GM06990 (cell line): ENCODE measurements at regions not wholly inside any gene's neighbourhood (a gene's known extent, or its start where the extent isn't known, plus 50 kb on each side); places are given as distances from the start of the nearest gene placed in this dataset.

Experiments
- DNase-seq: peaks from one replicate; pipeline ENCODE4 v3.0.0-alpha.2; 2011; ENCODE audit not compliant: insufficient read length; ENCODE audit errors: extremely low read depth
- H3K27me3 ChIP-seq: replicated peaks from 2 replicates; pipeline ENCODE4 v1.6.0; 2011; ENCODE audit warnings: low read length; ENCODE audit not compliant: control insufficient read depth, insufficient read depth
- H3K36me3 ChIP-seq: 2 replicates; pipeline ENCODE4 v1.5.1; 2011; ENCODE audit warnings: low read length; ENCODE audit not compliant: control insufficient read depth, insufficient read depth
- H3K4me3 ChIP-seq: replicated peaks from 2 replicates; pipeline ENCODE4 v1.5.1; 2011; ENCODE audit warnings: low read depth, mild to moderate bottlenecking, control low read depth, low read length
- TF ChIP-seq, protein P1 (sequence below): IDR thresholded peaks from 2 replicates; pipeline ENCODE4 v1.5.1; 2011; ENCODE audit warnings: low read length, control low read depth, mild to moderate bottlenecking, inconsistent platforms; ENCODE audit not compliant: insufficient read depth, poor library complexity, severe bottlenecking

DNA sequence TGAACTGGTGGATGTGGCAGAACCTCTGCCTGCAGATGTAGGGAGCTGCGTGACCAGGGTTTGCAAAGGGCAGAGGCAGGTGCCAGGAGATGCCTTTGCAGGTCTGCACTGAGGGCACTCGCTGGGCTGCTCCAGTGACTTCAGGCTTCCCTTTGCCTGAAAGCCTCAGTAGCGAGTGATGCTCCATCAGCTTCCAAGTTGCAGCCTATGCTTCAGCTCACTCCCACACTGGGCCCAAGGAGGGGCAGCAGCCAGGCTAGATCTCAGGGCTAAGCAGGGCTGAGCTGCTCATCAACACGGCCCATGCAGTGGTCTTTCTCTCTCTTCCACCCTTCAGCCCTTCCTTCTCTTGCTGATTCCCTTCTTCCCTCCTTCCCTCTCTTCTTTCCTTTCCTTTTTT, 78.3 kb upstream of the RGMA start:
- DNase-seq, result no peak
- no peaks in the 10 kb centered on the region; the same call in 1 of the 2 replicates for H3K27me3 ChIP-seq
- H3K36me3 ChIP-seq, result no peaks in the 10 kb centered on the region
- TF ChIP-seq, protein P1, sequence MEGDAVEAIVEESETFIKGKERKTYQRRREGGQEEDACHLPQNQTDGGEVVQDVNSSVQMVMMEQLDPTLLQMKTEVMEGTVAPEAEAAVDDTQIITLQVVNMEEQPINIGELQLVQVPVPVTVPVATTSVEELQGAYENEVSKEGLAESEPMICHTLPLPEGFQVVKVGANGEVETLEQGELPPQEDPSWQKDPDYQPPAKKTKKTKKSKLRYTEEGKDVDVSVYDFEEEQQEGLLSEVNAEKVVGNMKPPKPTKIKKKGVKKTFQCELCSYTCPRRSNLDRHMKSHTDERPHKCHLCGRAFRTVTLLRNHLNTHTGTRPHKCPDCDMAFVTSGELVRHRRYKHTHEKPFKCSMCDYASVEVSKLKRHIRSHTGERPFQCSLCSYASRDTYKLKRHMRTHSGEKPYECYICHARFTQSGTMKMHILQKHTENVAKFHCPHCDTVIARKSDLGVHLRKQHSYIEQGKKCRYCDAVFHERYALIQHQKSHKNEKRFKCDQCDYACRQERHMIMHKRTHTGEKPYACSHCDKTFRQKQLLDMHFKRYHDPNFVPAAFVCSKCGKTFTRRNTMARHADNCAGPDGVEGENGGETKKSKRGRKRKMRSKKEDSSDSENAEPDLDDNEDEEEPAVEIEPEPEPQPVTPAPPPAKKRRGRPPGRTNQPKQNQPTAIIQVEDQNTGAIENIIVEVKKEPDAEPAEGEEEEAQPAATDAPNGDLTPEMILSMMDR, result no peak
- H3K4me3 ChIP-seq, result no peak overlapping the region

DNA sequence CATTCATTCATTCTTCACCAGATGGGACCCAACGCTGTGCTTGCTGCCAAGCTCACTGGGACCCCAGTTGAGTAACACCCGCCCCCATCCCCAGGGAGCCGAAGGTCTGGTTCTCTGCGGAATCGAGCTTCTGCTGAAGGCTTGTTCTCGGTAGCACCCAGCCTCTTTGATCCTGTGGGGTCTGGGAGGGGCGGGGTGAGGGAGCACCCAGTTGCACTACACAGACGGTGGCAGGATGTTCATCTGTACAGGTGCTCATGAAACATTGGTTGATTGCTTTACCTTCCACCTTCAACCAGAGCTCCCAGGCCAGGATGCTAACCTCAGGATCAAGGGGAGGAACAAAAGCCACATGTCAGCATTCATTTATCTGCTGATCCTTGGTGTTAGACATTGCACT, 77.7 kb upstream of the RGMA start:
- TF ChIP-seq, protein P1, result no peak
- Histone ChIP-seq H3K27me3 (no peaks in the 10 kb centered on the region; the same call in 1 of the 2 replicates), H3K36me3 (no peaks in the 10 kb centered on the region), H3K4me3 (no peak overlapping the region)
- DNase-seq, result no peak

DNA sequence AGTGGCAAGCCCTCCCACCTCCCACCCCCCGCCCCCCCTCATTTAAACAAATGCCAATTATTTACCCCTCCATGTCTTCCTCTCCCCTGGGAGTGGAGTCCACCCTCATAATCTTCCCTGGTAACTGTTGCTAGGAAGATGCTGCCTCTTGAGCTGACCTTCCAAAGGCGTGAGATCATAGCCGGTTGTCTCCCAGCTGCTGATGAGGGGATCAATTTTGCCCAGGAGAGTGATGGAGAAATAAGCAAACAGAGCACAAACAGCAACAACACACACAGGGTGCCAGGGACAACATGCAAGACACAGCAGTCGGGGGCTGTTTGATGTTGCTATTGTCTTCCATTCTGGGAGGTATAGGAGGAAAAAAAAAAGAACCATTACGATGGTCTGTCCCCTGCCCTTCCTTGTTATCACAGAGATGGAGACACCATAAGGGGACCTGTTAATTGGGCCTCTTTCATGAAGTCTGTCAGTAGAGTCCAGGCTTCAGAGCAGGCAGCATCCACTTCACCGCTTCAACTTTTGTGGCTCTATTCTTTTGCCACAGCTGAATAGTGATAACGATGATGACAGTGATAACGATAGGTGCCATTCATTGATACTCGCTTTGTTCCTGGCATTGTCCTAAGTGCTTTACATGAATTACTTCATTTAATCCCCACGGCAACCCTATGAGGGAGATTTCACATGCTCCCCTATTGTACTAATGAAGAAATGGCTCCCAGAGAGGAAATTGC, 76.9 kb upstream of the RGMA start:
- TF ChIP-seq, protein P1, result no peak
- Histone ChIP-seq H3K27me3 (no peaks in the 10 kb centered on the region; the same call in 1 of the 2 replicates), H3K4me3 (no peak overlapping the region), H3K36me3 (no peaks in the 10 kb centered on the region)
- no peak for DNase-seq

GRCh38 chr15:93164409-93164808, 75.4 kb upstream of the RGMA start:
- TF ChIP-seq, protein P1, result no peak
- DNase-seq, result no peak
- no peaks in the 10 kb centered on the region for H3K36me3 ChIP-seq
- no peaks in the 10 kb centered on the region; the same call in 1 of the 2 replicates for H3K27me3 ChIP-seq
- no peak overlapping the region for H3K4me3 ChIP-seq

- TF ChIP-seq, protein P1, result no peak
- H3K4me3 ChIP-seq, result no peak overlapping the region
- H3K36me3 ChIP-seq, result no peaks in the 10 kb centered on the region
- no peaks in the 10 kb centered on the region; the same call in 1 of the 2 replicates for H3K27me3 ChIP-seq
- DNase-seq, result no peak
These were observed 73.5 kb upstream of the RGMA start for GRCh38 chr15:93162560-93162959.
